Common myeloid progenitor, CD34-positive (primary cell): ENCODE measurements at regions not wholly inside any gene's neighbourhood (a gene's known extent, or its start where the extent isn't known, plus 50 kb on each side); places are given as distances from the start of the nearest gene placed in this dataset.

Source experiments
- CTCF ChIA-PET: fragments of 350-600 bp; sonication (Branson Sonifier 250); formaldehyde crosslinking; loops from one replicate; lab custom pipeline; 2021; ENCODE audit warnings: antibody characterized with exemption; lab: Charles Lee
- POLR2A ChIA-PET: fragments of 350-600 bp; sonication (Branson Sonifier 250); formaldehyde crosslinking; loops from one replicate; lab custom pipeline; 2021; ENCODE audit warnings: antibody characterized with exemption; lab: Charles Lee
- DNase-seq, 3 donors: peaks; one replicate each; pipeline versions ENCODE4 v3.0.0 to v3.0.0-alpha.2; 2013
- H3K27ac ChIP-seq, 2 experiments: 1 replicate in 1 of 2; 2 replicates in 1 of 2; pipeline ENCODE4 v1.7.0; 2013; ENCODE audit warnings: inconsistent platforms in 2 of 2, low read length in 2 of 2, mild to moderate bottlenecking in 2 of 2, low read depth in 1 of 2, moderate library complexity in 1 of 2; ENCODE audit not compliant: severe bottlenecking in 2 of 2, insufficient read depth in 1 of 2, poor library complexity in 1 of 2
- H3K27me3 ChIP-seq, 5 experiments: replicated peaks in 2 of 5; 1 replicate in 3 of 5; 2 replicates in 2 of 5; pipeline versions ENCODE4 v1.6.1 to v1.7.0; 2013; ENCODE audit warnings: low read length in 4 of 5, mild to moderate bottlenecking in 2 of 5, moderate library complexity in 2 of 5, inconsistent platforms in 1 of 5; ENCODE audit not compliant: insufficient read depth in 5 of 5, control insufficient read depth in 4 of 5
- H3K36me3 ChIP-seq, 4 experiments: 1 replicate in 2 of 4; 2 replicates in 2 of 4; pipeline versions ENCODE4 v1.6.1 to v1.7.0; 2013; ENCODE audit warnings: low read length in 3 of 4, control low read depth in 1 of 4, mild to moderate bottlenecking in 1 of 4; ENCODE audit not compliant: control insufficient read depth in 4 of 4, insufficient read depth in 4 of 4
- H3K4me1 ChIP-seq, 4 experiments: 1 replicate in 3 of 4; 2 replicates in 1 of 4; pipeline versions ENCODE4 v1.6.1 to v1.7.1; 2013; ENCODE audit warnings: low read length in 3 of 4, mild to moderate bottlenecking in 3 of 4, control low read depth in 1 of 4, inconsistent platforms in 1 of 4, moderate library complexity in 1 of 4; ENCODE audit not compliant: control insufficient read depth in 4 of 4, insufficient read depth in 4 of 4; ENCODE audit errors: control extremely low read depth in 1 of 4
- H3K4me3 ChIP-seq, 7 experiments: 1 replicate in 4 of 7; 2 replicates in 3 of 7; pipeline versions ENCODE4 v1.5.1 to v1.7.0; 2013; ENCODE audit warnings: mild to moderate bottlenecking in 7 of 7, low read length in 6 of 7, moderate library complexity in 6 of 7, inconsistent platforms in 2 of 7, low read depth in 2 of 7, control low read depth in 1 of 7; ENCODE audit not compliant: insufficient read depth in 4 of 7, control insufficient read depth in 1 of 7; ENCODE audit errors: extremely low read depth in 1 of 7
- H3K9me3 ChIP-seq, 5 experiments: 1 replicate in 4 of 5; 2 replicates in 1 of 5; pipeline versions ENCODE4 v1.6.1 to v1.7.1; 2013; ENCODE audit warnings: low read length in 4 of 5, mild to moderate bottlenecking in 2 of 5, inconsistent platforms in 1 of 5, low read depth in 1 of 5, moderate library complexity in 1 of 5; ENCODE audit not compliant: control insufficient read depth in 4 of 5, insufficient read depth in 2 of 5; ENCODE audit errors: control extremely low read depth in 1 of 5
- WGBS: methylation state at CpG from one replicate; pipeline ENCODE4 v1.1.5; 2013; ENCODE audit not compliant: insufficient coverage; 5-methylcytosine and 5-hydroxymethylcytosine counted together

DNA sequence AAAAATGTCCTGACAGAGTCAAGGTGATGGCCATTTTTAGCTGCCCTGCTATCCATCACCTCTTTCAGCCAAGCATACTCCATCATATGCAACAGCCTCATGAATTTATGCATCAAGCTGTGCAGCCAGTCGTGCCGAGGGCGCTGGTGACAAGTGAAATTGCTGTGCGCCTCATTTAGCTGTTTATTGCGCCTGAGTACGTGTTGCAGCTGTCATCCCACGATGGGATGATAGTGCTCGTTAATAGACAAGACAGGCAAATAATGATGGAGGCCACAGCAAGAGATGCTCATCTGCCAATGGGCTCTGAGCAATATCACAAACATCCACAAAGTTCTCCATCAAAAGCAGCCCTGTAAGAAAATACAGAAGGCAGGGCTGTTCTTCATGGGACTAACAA lies 562.3 kb upstream of the POU3F2 start:
- ChIA-PET CTCF (interaction anchor here (0.6 kb wide), 1 partner anchor 1605 kb away, joined by 3 read pairs; no protein-coding TSS in a partner anchor), POLR2A (no interaction called here)
- no peak for DNase-seq
- WGBS, result no CpG with 5 or more reads among the region's 8 CpGs
- Histone ChIP-seq H3K4me1 (no peaks in the 10 kb centered on the region), H3K36me3 (no peaks in the 10 kb centered on the region), H3K9me3 (no peaks in the 10 kb centered on the region), H3K27me3 (peaks cover 0 to 1% (median 0%) of the 10 kb centered on the region in 5 experiments), H3K27ac (no peak overlapping the region), H3K4me3 (no peak overlapping the region)

DNA sequence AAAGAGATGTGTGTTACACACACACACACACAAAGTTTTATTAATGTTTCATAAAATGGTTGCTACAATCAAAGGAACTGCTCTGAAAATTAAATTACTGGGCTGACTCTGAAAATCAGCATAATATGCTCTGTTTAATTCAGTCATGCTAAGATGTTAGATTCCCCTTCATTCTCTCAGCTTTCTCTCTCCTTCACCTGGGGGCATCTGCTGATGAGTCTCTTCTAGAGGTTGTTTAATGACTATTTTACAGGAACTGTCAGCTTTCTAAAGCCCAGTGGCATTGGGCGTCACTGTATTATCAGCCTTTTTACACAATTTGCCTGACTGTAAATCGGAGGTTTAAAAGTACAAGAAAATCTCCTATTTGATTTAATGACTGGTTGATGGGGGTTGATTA lies 559.7 kb upstream of the POU3F2 start:
- ChIA-PET CTCF (no interaction called here), POLR2A (no interaction called here)
- WGBS, result no CpG with 5 or more reads among the region's 2 CpGs
- no peaks in the 10 kb centered on the region for H3K4me1 ChIP-seq
- no peaks in the 10 kb centered on the region for H3K36me3 ChIP-seq
- peaks cover 0 to 1% (median 0%) of the 10 kb centered on the region in 5 experiments for H3K27me3 ChIP-seq
- no peak for DNase-seq
- H3K27ac ChIP-seq, result no peak overlapping the region
- H3K9me3 ChIP-seq, result no peaks in the 10 kb centered on the region
- no peak overlapping the region for H3K4me3 ChIP-seq

DNA sequence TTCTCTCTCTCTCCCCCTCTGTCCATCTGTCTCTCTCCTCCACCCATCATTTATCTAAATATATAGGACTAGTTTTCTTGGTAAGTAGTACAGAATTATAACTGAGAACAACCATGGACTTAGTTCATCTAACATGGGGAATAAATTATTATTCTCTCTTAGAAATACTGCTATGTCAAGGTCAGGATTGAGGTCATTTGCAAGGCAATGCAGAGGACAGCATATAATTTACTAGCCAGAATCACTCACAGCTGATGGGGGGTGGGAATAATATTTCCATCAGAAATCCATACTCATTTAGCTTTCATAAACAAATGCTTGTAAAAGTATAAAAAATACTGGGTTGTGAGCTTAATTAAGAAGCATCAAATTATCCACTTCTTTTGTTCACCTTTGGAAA lies 553.9 kb upstream of the POU3F2 start:
- H3K27me3 ChIP-seq, result peaks cover 0 to 2% (median 0%) of the 10 kb centered on the region in 5 experiments
- ChIA-PET CTCF (interaction anchor here (1.2 to 1.4 kb wide), 2 partner anchors 9 to 32 kb away, joined by 3 read pairs; no protein-coding TSS in a partner anchor), POLR2A (no interaction called here)
- DNase-seq, result no peak
- H3K4me1 ChIP-seq, result no peaks in the 10 kb centered on the region
- H3K9me3 ChIP-seq, result no peaks in the 10 kb centered on the region
- H3K27ac ChIP-seq, result no peak overlapping the region
- no peak overlapping the region for H3K4me3 ChIP-seq
- no peaks in the 10 kb centered on the region for H3K36me3 ChIP-seq

DNA sequence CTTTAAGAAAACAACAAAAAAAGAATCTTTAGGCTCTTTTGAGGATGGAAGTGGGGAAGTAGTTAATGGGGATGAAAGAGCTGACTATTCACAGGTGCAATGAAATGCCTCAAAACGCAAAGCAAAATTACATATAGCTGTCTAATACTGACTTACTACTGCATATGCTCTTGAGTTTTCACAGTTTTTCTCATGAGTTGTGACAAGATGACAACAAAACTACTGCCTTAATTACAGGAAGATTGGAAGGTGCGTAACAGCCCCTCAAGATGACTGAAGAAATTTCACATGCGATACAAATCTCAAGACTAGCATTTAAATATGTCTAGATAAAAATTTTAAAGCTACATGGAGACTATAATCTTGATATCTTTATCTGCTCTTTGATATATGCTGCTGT lies 547.8 kb upstream of the POU3F2 start:
- H3K4me3 ChIP-seq, result no peak overlapping the region
- 100% methylated on average over 1 of the region's 3 CpGs for WGBS
- H3K27me3 ChIP-seq, result peaks cover 0 to 2% (median 0%) of the 10 kb centered on the region in 5 experiments
- H3K4me1 ChIP-seq, result no peaks in the 10 kb centered on the region
- H3K36me3 ChIP-seq, result no peaks in the 10 kb centered on the region
- CTCF ChIA-PET, result no interaction called here
- no peak overlapping the region for H3K27ac ChIP-seq
- POLR2A ChIA-PET, result no interaction called here
- H3K9me3 ChIP-seq, result no peaks in the 10 kb centered on the region
- no peak for DNase-seq

DNA sequence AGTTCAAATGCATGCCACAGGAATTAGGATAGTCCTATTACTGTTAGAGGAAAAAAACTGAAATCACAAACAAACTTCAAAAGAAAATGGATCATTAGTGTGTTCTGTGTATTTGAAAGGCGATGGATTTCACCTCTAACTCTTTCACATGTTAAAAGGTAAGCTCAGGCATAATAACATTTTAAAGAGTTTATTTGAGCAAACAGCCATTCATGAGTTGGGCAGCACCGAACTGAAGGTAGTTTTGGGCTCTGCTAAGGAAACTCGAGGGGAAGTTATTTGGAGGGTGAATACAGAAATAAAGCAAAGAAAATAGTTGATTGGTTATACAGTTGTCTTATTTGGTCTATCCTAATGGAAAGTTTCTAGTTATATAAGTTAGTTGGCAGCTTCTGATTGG lies 546.5 kb upstream of the POU3F2 start:
- no peak for DNase-seq
- Histone ChIP-seq H3K36me3 (no peaks in the 10 kb centered on the region), H3K9me3 (no peaks in the 10 kb centered on the region), H3K27ac (no peak overlapping the region), H3K4me1 (no peaks in the 10 kb centered on the region), H3K27me3 (peaks cover 0 to 2% (median 0%) of the 10 kb centered on the region in 5 experiments), H3K4me3 (no peak overlapping the region)
- ChIA-PET CTCF (no interaction called here), POLR2A (no interaction called here)
- WGBS, result 86% methylated on average over 2 of the region's 3 CpGs

DNA sequence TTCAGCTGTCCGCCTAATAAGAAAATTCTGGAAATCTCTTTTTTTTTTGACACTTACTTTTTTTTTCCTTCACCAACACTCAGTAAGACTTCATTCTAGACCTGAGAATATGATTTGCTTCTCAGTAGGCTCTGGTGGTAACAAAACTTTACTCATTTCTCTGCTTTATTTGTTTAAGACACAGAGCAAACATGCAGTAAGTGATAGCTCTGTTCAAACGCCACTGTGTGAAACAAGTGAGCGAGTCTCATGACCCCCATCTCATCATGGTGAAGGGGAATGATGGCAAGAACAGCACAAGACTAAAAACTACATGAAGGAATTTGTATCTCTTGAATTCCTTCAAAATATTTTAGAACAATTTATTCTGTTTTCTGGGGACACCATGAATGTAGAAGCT lies 541.6 kb upstream of the POU3F2 start:
- Histone ChIP-seq H3K27me3 (no peaks in the 10 kb centered on the region), H3K27ac (no peak overlapping the region), H3K4me1 (no peaks in the 10 kb centered on the region), H3K9me3 (no peaks in the 10 kb centered on the region), H3K4me3 (no peak overlapping the region), H3K36me3 (no peaks in the 10 kb centered on the region)
- DNase-seq, result no peak
- WGBS, result 93% methylated on average over 3 of the region's 3 CpGs
- CTCF ChIA-PET, result no interaction called here
- POLR2A ChIA-PET, result no interaction called here

DNA sequence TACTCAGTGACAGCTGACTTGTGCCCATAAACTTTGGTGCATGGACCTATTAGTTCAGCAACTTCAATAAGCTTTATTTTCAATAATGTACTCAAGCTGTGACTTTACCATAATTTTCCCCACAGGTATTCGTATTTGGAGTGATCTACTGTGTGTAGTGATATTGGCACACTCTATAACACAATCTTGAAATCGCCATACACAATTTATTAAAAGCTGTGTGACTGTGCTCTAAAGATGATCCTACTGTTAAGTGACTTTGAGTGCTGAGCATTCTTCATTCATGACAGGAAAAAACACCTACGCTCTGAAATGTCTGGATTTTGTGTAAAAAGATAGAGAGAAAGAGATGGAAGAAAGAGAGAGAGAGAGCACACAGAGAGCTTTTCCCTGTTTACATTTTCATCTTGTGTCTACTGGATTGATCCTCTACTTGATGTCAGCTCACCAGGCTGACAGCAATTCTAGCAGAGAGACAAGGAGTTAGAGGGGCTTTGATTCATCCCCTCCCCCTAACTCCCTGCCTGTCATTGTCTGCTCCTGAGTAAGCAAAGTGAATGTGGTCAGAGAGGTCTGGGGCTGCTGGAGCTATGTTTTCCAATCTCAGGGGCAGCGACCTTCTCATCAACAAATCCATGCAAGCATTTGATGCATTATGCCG lies 538.7 kb upstream of the POU3F2 start:
- no peaks in the 10 kb centered on the region for H3K9me3 ChIP-seq
- no peak overlapping the region for H3K4me3 ChIP-seq
- H3K27ac ChIP-seq, result no peak overlapping the region
- DNase-seq, result no peak
- no peaks in the 10 kb centered on the region for H3K4me1 ChIP-seq
- WGBS, result 100% methylated on average over 1 of the region's 5 CpGs
- no peaks in the 10 kb centered on the region for H3K27me3 ChIP-seq
- ChIA-PET CTCF (interaction anchor here (1.5 kb wide), 1 partner anchor 10 kb away, joined by 3 read pairs; no protein-coding TSS in a partner anchor), POLR2A (no interaction called here)
- H3K36me3 ChIP-seq, result no peaks in the 10 kb centered on the region
